Breast epithelium (tissue), 3 donors: ENCODE measurements at regions not wholly inside any gene's neighbourhood (a gene's known extent, or its start where the extent isn't known, plus 50 kb on each side); places are given as distances from the start of the nearest gene placed in this dataset.

ENCODE experiments used
- POLR2AphosphoS5 ChIP-seq, 3 donors: sonication (generic); formaldehyde crosslinking; IDR thresholded peaks; one replicate each; pipeline ENCODE4 v1.6.1; 2017; ENCODE audit warnings: antibody characterized with exemption in 3 of 3
- TF ChIP-seq, protein P1 (sequence below), 3 donors: fragments of 450-650 bp; IDR thresholded peaks; one replicate each; pipeline ENCODE4 v1.5.1; 2016 to 2017; ENCODE audit warnings: antibody characterized with exemption in 3 of 3, mild to moderate bottlenecking in 3 of 3, moderate library complexity in 3 of 3

DNA sequence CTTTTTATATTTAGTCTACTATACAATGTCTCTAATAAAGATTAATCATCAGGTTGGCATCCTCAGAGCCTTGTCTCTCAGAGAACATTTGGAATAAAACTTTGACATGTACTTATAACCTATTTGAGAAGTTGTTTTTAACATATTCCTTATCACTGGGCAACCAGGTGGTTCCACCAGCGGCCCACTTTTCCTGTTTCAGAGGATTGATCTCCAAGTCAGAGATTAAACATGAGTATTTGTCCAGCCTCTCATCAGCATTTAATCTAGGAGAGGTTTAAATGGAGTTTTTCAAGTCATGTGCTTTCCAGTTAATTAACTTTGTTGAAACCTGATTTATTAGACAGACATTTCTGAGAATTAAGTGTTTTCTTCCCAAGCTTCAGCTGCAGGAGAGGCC is 345.5 kb downstream of the GRXCR1 start:
- TF ChIP-seq, protein P1, sequence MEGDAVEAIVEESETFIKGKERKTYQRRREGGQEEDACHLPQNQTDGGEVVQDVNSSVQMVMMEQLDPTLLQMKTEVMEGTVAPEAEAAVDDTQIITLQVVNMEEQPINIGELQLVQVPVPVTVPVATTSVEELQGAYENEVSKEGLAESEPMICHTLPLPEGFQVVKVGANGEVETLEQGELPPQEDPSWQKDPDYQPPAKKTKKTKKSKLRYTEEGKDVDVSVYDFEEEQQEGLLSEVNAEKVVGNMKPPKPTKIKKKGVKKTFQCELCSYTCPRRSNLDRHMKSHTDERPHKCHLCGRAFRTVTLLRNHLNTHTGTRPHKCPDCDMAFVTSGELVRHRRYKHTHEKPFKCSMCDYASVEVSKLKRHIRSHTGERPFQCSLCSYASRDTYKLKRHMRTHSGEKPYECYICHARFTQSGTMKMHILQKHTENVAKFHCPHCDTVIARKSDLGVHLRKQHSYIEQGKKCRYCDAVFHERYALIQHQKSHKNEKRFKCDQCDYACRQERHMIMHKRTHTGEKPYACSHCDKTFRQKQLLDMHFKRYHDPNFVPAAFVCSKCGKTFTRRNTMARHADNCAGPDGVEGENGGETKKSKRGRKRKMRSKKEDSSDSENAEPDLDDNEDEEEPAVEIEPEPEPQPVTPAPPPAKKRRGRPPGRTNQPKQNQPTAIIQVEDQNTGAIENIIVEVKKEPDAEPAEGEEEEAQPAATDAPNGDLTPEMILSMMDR (IDR thresholded peaks at IDR 0.05) = no peak
- TF ChIP-seq POLR2AphosphoS5 (IDR thresholded peaks at IDR 0.05) = no peak
